Ishikawa (cell line): ENCODE measurements at regions not wholly inside any gene's neighbourhood (a gene's known extent, or its start where the extent isn't known, plus 50 kb on each side); places are given as distances from the start of the nearest gene placed in this dataset.

ENCODE experiments used
- CEBPB ChIP-seq: IDR thresholded peaks from 2 replicates; pipeline ENCODE4 v1.6.1; 2012
- CREB1 ChIP-seq: IDR thresholded peaks from 2 replicates; pipeline ENCODE4 v1.6.1; 2012; ENCODE audit warnings: low read depth
- EGR1 ChIP-seq: IDR thresholded peaks from 2 replicates; pipeline ENCODE4 v1.6.1; 2012
- EP300 ChIP-seq: IDR thresholded peaks from 2 replicates; pipeline ENCODE4 v1.6.1; 2012; ENCODE audit warnings: borderline replicate concordance
- FOXM1 ChIP-seq: IDR thresholded peaks from 2 replicates; pipeline ENCODE4 v1.6.1; 2012; ENCODE audit warnings: low read depth, borderline replicate concordance
- NFIC ChIP-seq: IDR thresholded peaks from 2 replicates; pipeline ENCODE4 v1.6.1; 2012
- RAD21 ChIP-seq: IDR thresholded peaks from 2 replicates; pipeline ENCODE4 v1.6.1; 2012; ENCODE audit warnings: low read depth
- REST ChIP-seq: IDR thresholded peaks from 2 replicates; pipeline ENCODE4 v1.6.1; 2012; ENCODE audit warnings: low read depth, mild to moderate bottlenecking
- TAF1 ChIP-seq: IDR thresholded peaks from 2 replicates; pipeline ENCODE4 v1.6.1; 2012; ENCODE audit warnings: low read depth, mild to moderate bottlenecking
- TCF12 ChIP-seq: IDR thresholded peaks from 2 replicates; pipeline ENCODE4 v1.6.1; 2012; ENCODE audit warnings: low read depth
- TEAD4 ChIP-seq: IDR thresholded peaks from 2 replicates; pipeline ENCODE4 v1.6.1; 2012
- YY1 ChIP-seq: IDR thresholded peaks from 2 replicates; pipeline ENCODE4 v1.6.1; 2012; ENCODE audit warnings: low read depth
- ZBTB7A ChIP-seq: IDR thresholded peaks from 2 replicates; pipeline ENCODE4 v1.6.1; 2012; ENCODE audit warnings: low read depth
- TF ChIP-seq, protein P1 (sequence below): IDR thresholded peaks from 2 replicates; pipeline ENCODE4 v1.6.1; 2012
- TF ChIP-seq, protein P2 (sequence below): IDR thresholded peaks from 2 replicates; pipeline ENCODE4 v1.6.1; 2012

GRCh38 chr16:22624800-22625533, 114.3 kb downstream of the NPIPB5 start:
- no peak for TF ChIP-seq TEAD4
- TF ChIP-seq CREB1: no peak
- TF ChIP-seq REST: no peak
- TF ChIP-seq RAD21: no peak
- no peak for TF ChIP-seq TCF12
- no peak for TF ChIP-seq FOXM1
- no peak for TF ChIP-seq NFIC
- TF ChIP-seq EGR1: no peak
- no peak for TF ChIP-seq TAF1
- no peak for TF ChIP-seq EP300
- TF ChIP-seq, protein P1, sequence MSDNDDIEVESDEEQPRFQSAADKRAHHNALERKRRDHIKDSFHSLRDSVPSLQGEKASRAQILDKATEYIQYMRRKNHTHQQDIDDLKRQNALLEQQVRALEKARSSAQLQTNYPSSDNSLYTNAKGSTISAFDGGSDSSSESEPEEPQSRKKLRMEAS: no peak
- no peak for TF ChIP-seq CEBPB
- no peak for TF ChIP-seq ZBTB7A
- TF ChIP-seq YY1: no peak

- TF ChIP-seq EP300: no peak
- no peak for TF ChIP-seq ZBTB7A
Observed at GRCh38 chr16:22625967-22626366, 115.3 kb downstream of the NPIPB5 start.

- no peak for TF ChIP-seq YY1
- TF ChIP-seq, protein P1: no peak
- TF ChIP-seq FOXM1: no peak
- no peak for TF ChIP-seq RAD21
- TF ChIP-seq CEBPB: no peak
- no peak for TF ChIP-seq NFIC
- no peak for TF ChIP-seq CREB1
- TF ChIP-seq, protein P2, sequence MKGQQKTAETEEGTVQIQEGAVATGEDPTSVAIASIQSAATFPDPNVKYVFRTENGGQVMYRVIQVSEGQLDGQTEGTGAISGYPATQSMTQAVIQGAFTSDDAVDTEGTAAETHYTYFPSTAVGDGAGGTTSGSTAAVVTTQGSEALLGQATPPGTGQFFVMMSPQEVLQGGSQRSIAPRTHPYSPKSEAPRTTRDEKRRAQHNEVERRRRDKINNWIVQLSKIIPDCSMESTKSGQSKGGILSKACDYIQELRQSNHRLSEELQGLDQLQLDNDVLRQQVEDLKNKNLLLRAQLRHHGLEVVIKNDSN: no peak
- no peak for TF ChIP-seq ZBTB7A
- no peak for TF ChIP-seq TAF1
- no peak for TF ChIP-seq EP300
- no peak for TF ChIP-seq EGR1
- TF ChIP-seq REST: no peak
- no peak for TF ChIP-seq TCF12
- TF ChIP-seq TEAD4: no peak
Observed at GRCh38 chr16:22627043-22627442, 116.4 kb downstream of the NPIPB5 start.

DNA sequence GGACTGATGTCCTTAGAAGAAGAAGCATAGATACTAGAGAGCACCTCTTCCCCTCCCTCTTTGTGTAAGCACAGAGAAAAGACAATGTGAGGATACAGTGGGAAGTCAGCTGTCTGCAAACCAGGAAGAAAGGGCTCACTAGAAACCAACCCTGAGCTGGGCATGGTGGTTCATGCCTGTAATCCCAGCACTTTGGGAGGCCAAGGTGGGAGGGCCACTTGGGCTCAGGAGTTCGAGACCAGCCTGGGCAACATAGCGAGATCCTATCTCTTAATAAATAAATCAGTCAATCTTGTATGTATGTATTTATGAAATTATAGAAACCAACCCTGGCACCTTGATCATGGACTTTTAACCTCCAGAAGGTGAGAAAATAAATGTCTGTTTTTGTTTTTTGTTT, 118.3 kb downstream of the NPIPB5 start:
- TF ChIP-seq NFIC: no peak
- TF ChIP-seq, protein P2: no peak
- TF ChIP-seq, protein P1: no peak
- no peak for TF ChIP-seq CEBPB
- no peak for TF ChIP-seq EGR1
- TF ChIP-seq TEAD4: no peak
- no peak for TF ChIP-seq FOXM1
- TF ChIP-seq TCF12: no peak
- no peak for TF ChIP-seq TAF1

DNA sequence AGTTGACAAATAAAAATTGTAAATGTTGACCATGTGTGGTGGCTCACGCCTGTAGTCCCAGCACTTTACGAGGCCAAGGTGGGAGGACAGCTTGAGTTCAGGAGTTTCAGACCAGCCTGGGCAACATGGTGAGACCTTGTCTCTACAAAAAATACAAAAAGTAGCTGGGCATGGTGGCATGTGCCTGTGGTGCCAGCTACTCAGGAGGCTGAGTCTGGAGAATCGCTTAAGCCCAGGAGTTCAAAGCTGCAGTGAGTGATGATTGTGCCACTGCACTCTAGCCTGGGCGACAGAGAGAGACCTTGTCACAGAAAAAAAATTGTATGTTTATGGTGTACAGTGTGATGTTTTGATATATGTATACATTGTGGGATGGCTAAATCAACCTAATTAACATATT, 119.6 kb downstream of the NPIPB5 start:
- TF ChIP-seq EP300 (no peak), CREB1 (no peak), TAF1 (no peak), TEAD4 (no peak), ZBTB7A (no peak), YY1 (no peak), NFIC (no peak), RAD21 (no peak), FOXM1 (no peak), REST (no peak), EGR1 (no peak), TCF12 (no peak)
- TF ChIP-seq, protein P2: no peak
- TF ChIP-seq, protein P1: no peak
